ENCODE measurements at regions not wholly inside any gene's neighbourhood (a gene's known extent, or its start where the extent isn't known, plus 50 kb on each side); places are given as distances from the start of the nearest gene placed in this dataset.

DNA sequence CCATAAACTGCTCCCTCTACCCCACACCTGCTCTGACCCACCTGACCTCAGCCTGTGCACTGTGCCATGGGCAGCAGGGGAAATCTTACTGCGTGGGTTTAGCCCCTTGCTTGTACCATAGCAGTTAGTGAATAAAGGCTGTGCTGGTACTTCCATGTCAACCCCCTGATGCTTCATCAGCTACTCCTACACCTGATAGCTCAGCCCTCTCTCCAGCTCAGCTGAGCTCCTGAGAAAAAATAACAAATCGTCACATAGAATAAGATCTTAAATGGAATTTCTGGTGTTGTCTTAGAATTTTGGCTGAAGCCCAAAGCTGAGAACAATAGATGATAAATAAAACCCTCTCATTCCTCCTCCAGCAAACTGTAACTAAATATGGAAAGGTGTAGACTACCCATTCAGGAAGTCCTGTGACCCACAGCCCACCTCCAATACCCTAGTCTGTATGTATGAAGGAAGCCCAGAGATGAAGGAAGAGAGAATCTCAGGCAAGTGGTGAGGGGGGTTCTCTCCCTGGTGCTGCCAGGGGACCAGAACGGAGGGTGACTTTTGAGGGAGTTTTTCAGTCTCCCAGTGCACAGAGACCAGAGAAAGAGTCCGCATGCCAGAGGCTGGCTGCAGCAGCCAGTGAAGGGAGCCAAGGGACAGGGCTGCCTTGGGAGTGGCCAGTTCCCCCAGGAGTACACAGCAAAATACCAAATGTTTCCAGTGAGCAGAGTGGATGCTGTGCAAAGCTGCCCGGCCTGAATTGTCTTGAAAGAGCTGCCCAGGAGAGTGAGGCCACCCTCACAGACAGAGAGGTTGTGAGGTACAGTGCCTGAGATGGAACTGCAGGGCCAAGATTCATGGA, 227.3 kb downstream of the QDPR start:
- TF ChIP-seq CTCF (IDR thresholded peaks at IDR 0.05; ENCODE audit: extremely low read depth in 1 of 2, insufficient read depth in 1 of 2, low read depth in 1 of 2, low read length in 2 of 2) (no peak), EZH2 (IDR thresholded peaks at IDR 0.05; ENCODE audit: borderline replicate concordance, low read depth, low read length, severe bottlenecking) (no peak), POLR2A (IDR thresholded peaks at IDR 0.05; ENCODE audit: low read depth, low read length) (no peak), POLR2AphosphoS5 (IDR thresholded peaks at IDR 0.05; ENCODE audit: insufficient read depth, low read depth, low read length) (no peak), GATA2 (IDR thresholded peaks at IDR 0.05; ENCODE audit: insufficient read depth, insufficient read length, low read depth, low read length) (no peak), JUN (IDR thresholded peaks at IDR 0.05; ENCODE audit: borderline replicate concordance, insufficient read depth, insufficient read length, low read depth) (no peak), MAX (IDR thresholded peaks at IDR 0.05; ENCODE audit: insufficient read depth, insufficient read length) (no peak)
